ENCODE measurements at regions not wholly inside any gene's neighbourhood (a gene's known extent, or its start where the extent isn't known, plus 50 kb on each side); places are given as distances from the start of the nearest gene placed in this dataset.

GRCh38 chr11:70741085-70741484 is 342.8 kb downstream of the CTTN start:
- DNase-seq (ENCODE audit: low read depth), result no peak
- no peak overlapping the region for H3K4me3 ChIP-seq (ENCODE audit: low read depth, low read length)
- TF ChIP-seq MYC (IDR thresholded peaks at IDR 0.05; ENCODE audit: low read depth, low read length), result no peak
- no peak for TF ChIP-seq CTCF (IDR thresholded peaks at IDR 0.05; ENCODE audit: low read depth, low read length)
- TF ChIP-seq MAX (IDR thresholded peaks at IDR 0.05; ENCODE audit: low read depth, low read length), result no peak
- no peak for TF ChIP-seq POLR2A (IDR thresholded peaks at IDR 0.05; ENCODE audit: extremely low read depth, insufficient read length)

GRCh38 chr11:70742553-70743291 is 344.4 kb downstream of the CTTN start:
- H3K4me3 ChIP-seq (ENCODE audit: low read depth, low read length), result no peak overlapping the region
- TF ChIP-seq MYC (IDR thresholded peaks at IDR 0.05; ENCODE audit: low read depth, low read length) (no peak), MAX (IDR thresholded peaks at IDR 0.05; ENCODE audit: low read depth, low read length) (no peak), CTCF (IDR thresholded peaks at IDR 0.05; ENCODE audit: low read depth, low read length) (no peak), POLR2A (IDR thresholded peaks at IDR 0.05; ENCODE audit: extremely low read depth, insufficient read length) (no peak)
- no peak for DNase-seq (ENCODE audit: low read depth)

GRCh38 chr11:70743329-70743728 is 345.0 kb downstream of the CTTN start:
- no peak for DNase-seq (ENCODE audit: low read depth)
- TF ChIP-seq MYC (IDR thresholded peaks at IDR 0.05; ENCODE audit: low read depth, low read length), result no peak
- no peak for TF ChIP-seq CTCF (IDR thresholded peaks at IDR 0.05; ENCODE audit: low read depth, low read length)
- TF ChIP-seq POLR2A (IDR thresholded peaks at IDR 0.05; ENCODE audit: extremely low read depth, insufficient read length), result no peak
- TF ChIP-seq MAX (IDR thresholded peaks at IDR 0.05; ENCODE audit: low read depth, low read length), result no peak
- H3K4me3 ChIP-seq (ENCODE audit: low read depth, low read length), result no peak overlapping the region

- no peak for TF ChIP-seq POLR2A (IDR thresholded peaks at IDR 0.05; ENCODE audit: extremely low read depth, insufficient read length)
- TF ChIP-seq CTCF (IDR thresholded peaks at IDR 0.05; ENCODE audit: low read depth, low read length), result no peak
- no peak for TF ChIP-seq MAX (IDR thresholded peaks at IDR 0.05; ENCODE audit: low read depth, low read length)
- no peak for TF ChIP-seq MYC (IDR thresholded peaks at IDR 0.05; ENCODE audit: low read depth, low read length)
- DNase-seq (ENCODE audit: low read depth), result no peak
- no peak overlapping the region for H3K4me3 ChIP-seq (ENCODE audit: low read depth, low read length)
Measured at GRCh38 chr11:70743941-70744351, 345.6 kb downstream of the CTTN start.

GRCh38 chr11:70744396-70745185 is 346.3 kb downstream of the CTTN start:
- DNase-seq (ENCODE audit: low read depth), result no peak
- no peak overlapping the region for H3K4me3 ChIP-seq (ENCODE audit: low read depth, low read length)
- TF ChIP-seq CTCF (IDR thresholded peaks at IDR 0.05; ENCODE audit: low read depth, low read length) (no peak), POLR2A (IDR thresholded peaks at IDR 0.05; ENCODE audit: extremely low read depth, insufficient read length) (no peak), MYC (IDR thresholded peaks at IDR 0.05; ENCODE audit: low read depth, low read length) (no peak), MAX (IDR thresholded peaks at IDR 0.05; ENCODE audit: low read depth, low read length) (no peak)

Measured in NB4 (cell line).